ENCODE measurements at regions not wholly inside any gene's neighbourhood (a gene's known extent, or its start where the extent isn't known, plus 50 kb on each side); places are given as distances from the start of the nearest gene placed in this dataset.

GRCh38 chr1:75035536-75035935 is 98.7 kb upstream of the LHX8 start:
- H3K36me3 ChIP-seq = no peaks in the 10 kb centered on the region
- H3K4me1 ChIP-seq = no peaks in the 10 kb centered on the region
- H3K9me3 ChIP-seq = peaks cover 4 to 85% (median 57%) of the 10 kb centered on the region in 8 donors
- DNase-seq = no peak
- TF ChIP-seq POLR2A (IDR thresholded peaks at IDR 0.05) = no peak
- TF ChIP-seq CTCF (IDR thresholded peaks at IDR 0.05 in 8 of 11, conservative IDR thresholded peaks at IDR 0.05 in 3 of 11) = no peak
- TF ChIP-seq POLR2AphosphoS5 (IDR thresholded peaks at IDR 0.05) = no peak
- H3K4me3 ChIP-seq = no peak overlapping the region
- intact Hi-C loops (cut with DNase I; ENCODE audit: low total_unique reads) = no loop called here
- no peak overlapping the region for H3K27ac ChIP-seq
- no peaks in the 10 kb centered on the region for H3K27me3 ChIP-seq (replicated peaks in 1 of 7)
- WGBS, 5 donors = 79 to 94% (median 81%) methylated on average over 4 of the region's 4 CpGs

- H3K27ac ChIP-seq = no peak overlapping the region
- no peak overlapping the region for H3K4me3 ChIP-seq
- TF ChIP-seq POLR2A (IDR thresholded peaks at IDR 0.05) (no peak), POLR2AphosphoS5 (IDR thresholded peaks at IDR 0.05) (no peak), CTCF (IDR thresholded peaks at IDR 0.05 in 8 of 11, conservative IDR thresholded peaks at IDR 0.05 in 3 of 11) (no peak)
- DNase-seq = no peak
- intact Hi-C loops (cut with DNase I; ENCODE audit: low total_unique reads) = no loop called here
- H3K27me3 ChIP-seq (replicated peaks in 1 of 7) = no peaks in the 10 kb centered on the region
- H3K9me3 ChIP-seq = peaks cover 0 to 29% (median 21%) of the 10 kb centered on the region in 8 donors
- no peaks in the 10 kb centered on the region for H3K4me1 ChIP-seq
- no peaks in the 10 kb centered on the region for H3K36me3 ChIP-seq
- 38 to 59% (median 49%) methylated on average over 2 of the region's 2 CpGs for WGBS, 5 donors
Measured at GRCh38 chr1:75053207-75053606, 81.0 kb upstream of the LHX8 start.

- intact Hi-C loops (cut with DNase I; ENCODE audit: low total_unique reads) = no loop called here
- Histone ChIP-seq H3K27me3 (replicated peaks in 1 of 7) (no peaks in the 10 kb centered on the region), H3K4me3 (no peak overlapping the region), H3K27ac (no peak overlapping the region), H3K36me3 (no peaks in the 10 kb centered on the region), H3K4me1 (no peaks in the 10 kb centered on the region), H3K9me3 (peaks cover 0 to 41% (median 30%) of the 10 kb centered on the region in 8 donors)
- TF ChIP-seq POLR2AphosphoS5 (IDR thresholded peaks at IDR 0.05) (no peak), POLR2A (IDR thresholded peaks at IDR 0.05) (no peak), CTCF (IDR thresholded peaks at IDR 0.05 in 8 of 11, conservative IDR thresholded peaks at IDR 0.05 in 3 of 11) (no peak)
- no peak for DNase-seq
Measured at GRCh38 chr1:75058424-75058823, 75.8 kb upstream of the LHX8 start.

GRCh38 chr1:75062111-75062510 is 72.1 kb upstream of the LHX8 start:
- 74 to 90% (median 85%) methylated on average over 1 of the region's 1 CpG for WGBS, 5 donors
- no peak overlapping the region for H3K27ac ChIP-seq
- no peak for DNase-seq
- intact Hi-C loops (cut with DNase I; ENCODE audit: low total_unique reads) = no loop called here
- peaks cover 0 to 21% (median 11%) of the 10 kb centered on the region in 8 donors for H3K9me3 ChIP-seq
- H3K27me3 ChIP-seq (replicated peaks in 1 of 7) = no peaks in the 10 kb centered on the region
- no peak overlapping the region for H3K4me3 ChIP-seq
- TF ChIP-seq POLR2AphosphoS5 (IDR thresholded peaks at IDR 0.05) = no peak
- no peak for TF ChIP-seq CTCF (IDR thresholded peaks at IDR 0.05 in 8 of 11, conservative IDR thresholded peaks at IDR 0.05 in 3 of 11)
- no peak for TF ChIP-seq POLR2A (IDR thresholded peaks at IDR 0.05)
- H3K36me3 ChIP-seq = no peaks in the 10 kb centered on the region
- H3K4me1 ChIP-seq = no peaks in the 10 kb centered on the region

All from spleen (tissue), 11 donors.